IMR-90 (cell line): ENCODE measurements at regions not wholly inside any gene's neighbourhood (a gene's known extent, or its start where the extent isn't known, plus 50 kb on each side); places are given as distances from the start of the nearest gene placed in this dataset.

ENCODE experiments used
- ATAC-seq: fragments of 200-7000 bp; cut with Tn5 transposase; 2 replicates; pipeline ENCODE4 v1.9.1; 2020; ENCODE audit warnings: low read depth, mild to moderate bottlenecking, moderate library complexity
- BruUV-seq: library from RNA; stranded (reverse); fragments of 400-500 nt; replicated peaks from 2 replicates; lab custom pipeline; 2021; lab: Mats Ljungman, UMichigan
- CTCF ChIA-PET: fragments of 300-600 bp; formaldehyde crosslinking; extraction: SDS; loops from one replicate; lab custom pipeline; 2021; ENCODE audit warnings: antibody characterized with exemption; lab: Yijun Ruan, JAX
- POLR2A ChIA-PET: fragments of 300-600 bp; sonication (Branson Sonifier 250); formaldehyde crosslinking; loops from one replicate; lab custom pipeline; 2022; ENCODE audit warnings: antibody characterized with exemption; ENCODE audit not compliant: unreplicated experiment; lab: Charles Lee
- DNase-seq: peaks from one replicate; pipeline ENCODE4 v3.0.0; 2013
- H2AFZ ChIP-seq: replicated peaks from 2 replicates; pipeline ENCODE3; 2013; ENCODE audit warnings: low read length, mild to moderate bottlenecking; ENCODE audit not compliant: poor library complexity
- H2AK5ac ChIP-seq: 2 replicates; pipeline ENCODE4 v1.6.1; 2013; ENCODE audit warnings: low read depth, low read length, inconsistent platforms
- H2AK9ac ChIP-seq: replicated peaks from 2 replicates; pipeline ENCODE3; 2013; ENCODE audit warnings: mild to moderate bottlenecking, low read depth, low read length, moderate library complexity; ENCODE audit not compliant: poor library complexity
- H2BK120ac ChIP-seq: 2 replicates; pipeline ENCODE4 v1.6.1; 2013; ENCODE audit warnings: low read depth, low read length, inconsistent platforms
- H2BK15ac ChIP-seq: 3 replicates; pipeline ENCODE4 v1.6.1; 2013; ENCODE audit warnings: low read depth, low read length, inconsistent platforms
- H2BK20ac ChIP-seq: 2 replicates; pipeline ENCODE4 v1.6.1; 2013; ENCODE audit warnings: low read depth, mild to moderate bottlenecking, inconsistent platforms, low read length, moderate library complexity
- H2BK5ac ChIP-seq: 2 replicates; pipeline ENCODE4 v1.6.1; 2013; ENCODE audit warnings: mild to moderate bottlenecking, low read depth, low read length, inconsistent platforms; ENCODE audit not compliant: poor library complexity, severe bottlenecking
- H3K14ac ChIP-seq: replicated peaks from 2 replicates; pipeline ENCODE4 v1.6.1; 2013; ENCODE audit warnings: low read depth, low read length, inconsistent platforms
- H3K18ac ChIP-seq: 2 replicates; pipeline ENCODE4 v1.6.1; 2013; ENCODE audit warnings: low read depth, low read length, control low read depth
- H3K23ac ChIP-seq: 2 replicates; pipeline ENCODE4 v1.6.1; 2013; ENCODE audit warnings: low read depth, low read length, inconsistent platforms
- H3K27ac ChIP-seq: 2 replicates; pipeline ENCODE4 v1.5.1; 2013; ENCODE audit warnings: mild to moderate bottlenecking, control low read depth, low read length; ENCODE audit not compliant: insufficient read depth
- H3K27me3 ChIP-seq: 2 replicates; pipeline ENCODE4 v1.6.1; 2013; ENCODE audit warnings: low read length; ENCODE audit not compliant: control insufficient read depth, insufficient read depth
- H3K36me3 ChIP-seq: 2 replicates; pipeline ENCODE4 v1.6.1; 2013; ENCODE audit warnings: low read length, mixed read lengths; ENCODE audit not compliant: control insufficient read depth, insufficient read depth
- H3K4ac ChIP-seq: 2 replicates; pipeline ENCODE4 v1.6.1; 2013; ENCODE audit warnings: low read depth, low read length, inconsistent platforms
- H3K4me1 ChIP-seq: 2 replicates; pipeline ENCODE4 v1.6.1; 2013; ENCODE audit warnings: low read length, mixed read lengths; ENCODE audit not compliant: control insufficient read depth, insufficient read depth
- H3K4me2 ChIP-seq: 2 replicates; pipeline ENCODE4 v1.6.1; 2013; ENCODE audit warnings: low read depth, mild to moderate bottlenecking, control low read depth, low read length, moderate library complexity
- H3K4me3 ChIP-seq: 2 replicates; pipeline ENCODE4 v1.5.1; 2013; ENCODE audit warnings: low read depth, mild to moderate bottlenecking, control low read depth, low read length, moderate library complexity; ENCODE audit not compliant: insufficient read depth
- H3K56ac ChIP-seq: 2 replicates; pipeline ENCODE4 v1.6.1; 2013; ENCODE audit warnings: low read length, inconsistent platforms; ENCODE audit not compliant: insufficient read depth; ENCODE audit errors: extremely low read depth
- H3K79me1 ChIP-seq, 2 experiments: 2 replicates each; pipeline ENCODE4 v1.6.1; 2013; ENCODE audit warnings: low read length in 2 of 2, inconsistent platforms in 1 of 2, low read depth in 1 of 2
- H3K9ac ChIP-seq: 2 replicates; pipeline ENCODE4 v1.6.1; 2013; ENCODE audit warnings: low read depth, low read length, control low read depth
- H3K9me1 ChIP-seq: 2 replicates; pipeline ENCODE4 v1.6.1; 2013; ENCODE audit warnings: low read length, inconsistent platforms; ENCODE audit not compliant: insufficient read depth
- H3K9me3 ChIP-seq: 2 replicates; pipeline ENCODE4 v1.6.1; 2013; ENCODE audit warnings: low read length; ENCODE audit not compliant: control insufficient read depth, insufficient read depth
- H4K20me1 ChIP-seq: 2 replicates; pipeline ENCODE4 v1.6.1; 2013; ENCODE audit warnings: low read length, inconsistent platforms; ENCODE audit not compliant: insufficient read depth
- H4K5ac ChIP-seq: 2 replicates; pipeline ENCODE4 v1.6.1; 2013; ENCODE audit warnings: mild to moderate bottlenecking, low read depth, low read length, control low read depth
- H4K8ac ChIP-seq, 2 experiments: 2 replicates each; pipeline ENCODE4 v1.6.1; 2013; ENCODE audit warnings: low read depth in 2 of 2, low read length in 2 of 2, control low read depth in 1 of 2, inconsistent platforms in 1 of 2
- H4K91ac ChIP-seq: 2 replicates; pipeline ENCODE4 v1.6.1; 2013; ENCODE audit warnings: low read depth, low read length, inconsistent platforms; ENCODE audit not compliant: insufficient read depth
- BHLHE40 ChIP-seq: fragments of 150-350 bp; IDR thresholded peaks from 2 replicates; pipeline ENCODE4 v1.6.1; 2016; ENCODE audit warnings: mild to moderate bottlenecking, low read depth, low read length
- CEBPB ChIP-seq: IDR thresholded peaks from 2 replicates; pipeline ENCODE4 v1.6.1; 2012; ENCODE audit warnings: low read depth, low read length, improper control_type of control experiment
- CHD1 ChIP-seq: IDR thresholded peaks from 2 replicates; pipeline ENCODE4 v1.6.1; 2012; ENCODE audit warnings: low read depth, low read length, improper control_type of control experiment
- ELK1 ChIP-seq: fragments of 150-350 bp; IDR thresholded peaks from 2 replicates; pipeline ENCODE4 v1.6.1; 2016; ENCODE audit warnings: low read depth, mild to moderate bottlenecking, low read length, moderate library complexity, borderline replicate concordance
- FOS ChIP-seq: fragments of 150-350 bp; IDR thresholded peaks from 2 replicates; pipeline ENCODE4 v1.6.1; 2016; ENCODE audit warnings: low read depth, low read length
- MAFK ChIP-seq: IDR thresholded peaks from 2 replicates; pipeline ENCODE4 v1.6.1; 2012; ENCODE audit warnings: low read depth, low read length, improper control_type of control experiment
- MAZ ChIP-seq: IDR thresholded peaks from 2 replicates; pipeline ENCODE4 v1.6.1; 2012; ENCODE audit warnings: low read depth, mild to moderate bottlenecking, low read length, improper control_type of control experiment, moderate library complexity, borderline replicate concordance
- MXI1 ChIP-seq: IDR thresholded peaks from 2 replicates; pipeline ENCODE4 v1.6.1; 2012; ENCODE audit warnings: low read depth, mild to moderate bottlenecking, low read length, moderate library complexity, borderline replicate concordance
- NFE2L2 ChIP-seq: fragments of 150-350 bp; IDR thresholded peaks from 2 replicates; pipeline ENCODE4 v1.6.1; 2016; ENCODE audit warnings: low read depth, mild to moderate bottlenecking, low read length
- POLR2A ChIP-seq: IDR thresholded peaks from 2 replicates; pipeline ENCODE4 v1.6.1; 2012; ENCODE audit warnings: mild to moderate bottlenecking, low read depth, low read length
- RAD21 ChIP-seq: IDR thresholded peaks from 2 replicates; pipeline ENCODE4 v1.6.1; 2012; ENCODE audit warnings: low read length, improper control_type of control experiment
- RCOR1 ChIP-seq: IDR thresholded peaks from 2 replicates; pipeline ENCODE4 v1.6.1; 2012; ENCODE audit warnings: mild to moderate bottlenecking, low read length, improper control_type of control experiment; ENCODE audit not compliant: insufficient replicate concordance
- RFX5 ChIP-seq: IDR thresholded peaks from 2 replicates; pipeline ENCODE4 v1.8.0; 2012; ENCODE audit warnings: low read depth, mild to moderate bottlenecking, low read length, moderate library complexity
- SMC3 ChIP-seq: fragments of 150-350 bp; IDR thresholded peaks from 2 replicates; pipeline ENCODE4 v1.6.1; 2016; ENCODE audit warnings: low read depth, mild to moderate bottlenecking, antibody characterized with exemption, low read length, moderate library complexity
- WGBS, 2 experiments: methylation state at CpG; one replicate each; pipeline versions ENCODE4 v1.1.5 to v1.1.7; 2013; ENCODE audit warnings: missing lambda C conversion rate in 2 of 2; ENCODE audit not compliant: insufficient read length in 1 of 2; ENCODE audit errors: extremely low coverage in 2 of 2; 5-methylcytosine and 5-hydroxymethylcytosine counted together
- dilution Hi-C: fragments of 300-500 bp; cut with HindIII; formaldehyde crosslinking; loops from one replicate; pipeline ENCODE4 v1.14.3; 2018; ENCODE audit warnings: low sequenced_read_pairs; ENCODE audit not compliant: unreplicated experiment
- in situ Hi-C: fragments of 300-500 bp; cut with MboI; formaldehyde crosslinking; loops from 3 replicates; pipeline ENCODE4 v1.14.3; 2019; ENCODE audit warnings: low sequenced_read_pairs, inconsistent platforms, mixed read lengths
- intact Hi-C: fragments of 100-400 bp; cut with micrococcal nuclease; formaldehyde crosslinking; loops from 2 replicates; pipeline ENCODE4 v1.10.0; 2022
- TF ChIP-seq, protein P1 (sequence below): fragments of 150-350 bp; IDR thresholded peaks from 2 replicates; pipeline ENCODE4 v1.6.1; 2017; ENCODE audit warnings: mild to moderate bottlenecking, antibody characterized with exemption, low read length, low read depth
- TF ChIP-seq, protein P2 (sequence below): conservative IDR thresholded peaks from 2 replicates; pipeline ENCODE4 v1.5.1; 2012; ENCODE audit warnings: mild to moderate bottlenecking, low read depth, low read length, improper control_type of control experiment

- Histone ChIP-seq H3K4ac (no peak overlapping the region), H3K56ac (no peak overlapping the region), H4K20me1 (no peaks in the 10 kb centered on the region), H4K91ac (no peak overlapping the region), H3K14ac (no peak overlapping the region), H2BK120ac (no peak overlapping the region), H4K5ac (no peak overlapping the region), H2BK15ac (no peak overlapping the region), H3K18ac (no peak overlapping the region), H3K79me1 (no peaks in the 10 kb centered on the region), H3K36me3 (no peaks in the 10 kb centered on the region), H2BK5ac (no peak overlapping the region), H3K9me3 (peaks cover 8% of the 10 kb centered on the region), H3K4me2 (no peak overlapping the region), H4K8ac (no peak overlapping the region), H3K27me3 (peaks cover 50% of the 10 kb centered on the region), H2AFZ (no peak overlapping the region), H2AK9ac (no peak overlapping the region), H3K27ac (no peak overlapping the region), H3K23ac (no peak overlapping the region), H3K9me1 (0 out of 2 replicates have a peak, but pooled peaks cover 6% of the 10 kb centered on the region), H2BK20ac (no peak overlapping the region), H2AK5ac (no peak overlapping the region), H3K4me3 (no peak overlapping the region), H3K9ac (no peak overlapping the region), H3K4me1 (no peaks in the 10 kb centered on the region)
- in situ Hi-C loops (no loop called here), intact Hi-C loops (no loop called here), dilution Hi-C loops (no loop called here)
- ATAC-seq (no peak), DNase-seq (no peak)
- 84% methylated on average over 4 of the region's 11 CpGs; no CpG with 5 or more reads in 1 of the 2 experiments for WGBS, 2 experiments
- ChIA-PET CTCF (no interaction called here), POLR2A (no interaction called here)
- no TSS peak for BruUV-seq
- TF ChIP-seq RAD21: no peak
- TF ChIP-seq CEBPB: no peak
- TF ChIP-seq FOS: no peak
- no peak for TF ChIP-seq MAZ
- no peak for TF ChIP-seq RCOR1
- TF ChIP-seq RFX5: no peak
- TF ChIP-seq ELK1: no peak
- TF ChIP-seq MAFK: no peak
- no peak for TF ChIP-seq NFE2L2
- TF ChIP-seq CHD1: no peak
- TF ChIP-seq BHLHE40: no peak
- TF ChIP-seq MXI1: no peak
- TF ChIP-seq, protein P1, sequence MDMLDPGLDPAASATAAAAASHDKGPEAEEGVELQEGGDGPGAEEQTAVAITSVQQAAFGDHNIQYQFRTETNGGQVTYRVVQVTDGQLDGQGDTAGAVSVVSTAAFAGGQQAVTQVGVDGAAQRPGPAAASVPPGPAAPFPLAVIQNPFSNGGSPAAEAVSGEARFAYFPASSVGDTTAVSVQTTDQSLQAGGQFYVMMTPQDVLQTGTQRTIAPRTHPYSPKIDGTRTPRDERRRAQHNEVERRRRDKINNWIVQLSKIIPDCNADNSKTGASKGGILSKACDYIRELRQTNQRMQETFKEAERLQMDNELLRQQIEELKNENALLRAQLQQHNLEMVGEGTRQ: no peak
- no peak for TF ChIP-seq SMC3
- TF ChIP-seq, protein P2, sequence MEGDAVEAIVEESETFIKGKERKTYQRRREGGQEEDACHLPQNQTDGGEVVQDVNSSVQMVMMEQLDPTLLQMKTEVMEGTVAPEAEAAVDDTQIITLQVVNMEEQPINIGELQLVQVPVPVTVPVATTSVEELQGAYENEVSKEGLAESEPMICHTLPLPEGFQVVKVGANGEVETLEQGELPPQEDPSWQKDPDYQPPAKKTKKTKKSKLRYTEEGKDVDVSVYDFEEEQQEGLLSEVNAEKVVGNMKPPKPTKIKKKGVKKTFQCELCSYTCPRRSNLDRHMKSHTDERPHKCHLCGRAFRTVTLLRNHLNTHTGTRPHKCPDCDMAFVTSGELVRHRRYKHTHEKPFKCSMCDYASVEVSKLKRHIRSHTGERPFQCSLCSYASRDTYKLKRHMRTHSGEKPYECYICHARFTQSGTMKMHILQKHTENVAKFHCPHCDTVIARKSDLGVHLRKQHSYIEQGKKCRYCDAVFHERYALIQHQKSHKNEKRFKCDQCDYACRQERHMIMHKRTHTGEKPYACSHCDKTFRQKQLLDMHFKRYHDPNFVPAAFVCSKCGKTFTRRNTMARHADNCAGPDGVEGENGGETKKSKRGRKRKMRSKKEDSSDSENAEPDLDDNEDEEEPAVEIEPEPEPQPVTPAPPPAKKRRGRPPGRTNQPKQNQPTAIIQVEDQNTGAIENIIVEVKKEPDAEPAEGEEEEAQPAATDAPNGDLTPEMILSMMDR: no peak
- no peak for TF ChIP-seq POLR2A
These were observed 155.6 kb upstream of the GLI2 start for GRCh38 chr2:120579916-120580685.
